ENCODE measurements at regions not wholly inside any gene's neighbourhood (a gene's known extent, or its start where the extent isn't known, plus 50 kb on each side); places are given as distances from the start of the nearest gene placed in this dataset.

DNA sequence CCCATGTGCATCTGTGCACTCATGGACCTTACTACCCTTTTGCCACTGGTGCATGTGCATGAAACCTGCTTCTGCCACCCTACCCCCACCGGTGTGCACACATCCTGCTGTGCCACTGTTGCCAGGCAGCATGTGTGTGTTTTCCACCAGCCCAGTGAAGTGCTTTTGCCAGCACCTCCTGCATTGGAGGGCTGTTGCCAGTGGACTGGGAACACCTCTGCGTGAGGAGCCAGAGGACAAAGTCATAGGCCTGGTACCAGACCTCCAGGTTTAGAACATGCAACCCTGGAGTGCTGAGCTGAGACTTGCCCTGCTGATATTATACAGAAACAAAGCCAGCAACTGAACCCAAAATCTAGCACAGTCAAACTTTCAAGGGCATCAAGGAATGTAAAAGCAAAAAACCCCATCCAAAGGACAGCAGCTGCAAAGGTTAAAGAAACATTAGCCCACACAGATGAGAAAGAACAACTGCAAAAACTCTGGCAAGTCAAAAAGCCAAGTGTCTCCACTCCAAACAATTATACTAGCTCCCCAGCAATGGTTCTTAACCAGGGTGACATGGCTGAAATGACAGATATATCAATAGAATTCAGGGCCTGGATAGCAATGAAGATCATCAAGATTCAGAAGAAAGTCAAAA, 70.6 kb upstream of the PTPN3 start:
- TF ChIP-seq, protein P1, sequence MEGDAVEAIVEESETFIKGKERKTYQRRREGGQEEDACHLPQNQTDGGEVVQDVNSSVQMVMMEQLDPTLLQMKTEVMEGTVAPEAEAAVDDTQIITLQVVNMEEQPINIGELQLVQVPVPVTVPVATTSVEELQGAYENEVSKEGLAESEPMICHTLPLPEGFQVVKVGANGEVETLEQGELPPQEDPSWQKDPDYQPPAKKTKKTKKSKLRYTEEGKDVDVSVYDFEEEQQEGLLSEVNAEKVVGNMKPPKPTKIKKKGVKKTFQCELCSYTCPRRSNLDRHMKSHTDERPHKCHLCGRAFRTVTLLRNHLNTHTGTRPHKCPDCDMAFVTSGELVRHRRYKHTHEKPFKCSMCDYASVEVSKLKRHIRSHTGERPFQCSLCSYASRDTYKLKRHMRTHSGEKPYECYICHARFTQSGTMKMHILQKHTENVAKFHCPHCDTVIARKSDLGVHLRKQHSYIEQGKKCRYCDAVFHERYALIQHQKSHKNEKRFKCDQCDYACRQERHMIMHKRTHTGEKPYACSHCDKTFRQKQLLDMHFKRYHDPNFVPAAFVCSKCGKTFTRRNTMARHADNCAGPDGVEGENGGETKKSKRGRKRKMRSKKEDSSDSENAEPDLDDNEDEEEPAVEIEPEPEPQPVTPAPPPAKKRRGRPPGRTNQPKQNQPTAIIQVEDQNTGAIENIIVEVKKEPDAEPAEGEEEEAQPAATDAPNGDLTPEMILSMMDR (IDR thresholded peaks at IDR 0.05): no peak
- TF ChIP-seq POLR2AphosphoS5 (IDR thresholded peaks at IDR 0.05): no peak
